D721Med (cell line): ENCODE measurements at regions not wholly inside any gene's neighbourhood (a gene's known extent, or its start where the extent isn't known, plus 50 kb on each side); places are given as distances from the start of the nearest gene placed in this dataset.
"Not testable (repeated sequence)": the region's sequence is repeated elsewhere in the genome, so short reads cannot be mapped to it uniquely, and the experiment has no call there.

ENCODE experiments used
- DNase-seq: peaks from one replicate; pipeline ENCODE4 v3.0.0; 2011; ENCODE audit warnings: low spot score; ENCODE audit not compliant: insufficient read length
- FAIRE-seq: peaks from 2 replicates; lab custom pipeline; 2011; peaks lifted over from hg19 to GRCh38; lab: Jason Lieb, UNC
- CTCF ChIP-seq: IDR thresholded peaks from 2 replicates; pipeline ENCODE4 v1.5.1; 2012; ENCODE audit warnings: mild to moderate bottlenecking, control low read depth; ENCODE audit not compliant: insufficient read depth; ENCODE audit errors: missing control alignments

GRCh38 chr9:134531220-134531970, 110.2 kb upstream of the COL5A1 start:
- FAIRE-seq (no peak), DNase-seq (no peak)
- no peak for TF ChIP-seq CTCF

- DNase-seq, result no peak
- no peak for FAIRE-seq
- no peak for TF ChIP-seq CTCF
These were observed 109.5 kb upstream of the COL5A1 start for GRCh38 chr9:134532084-134532483.

GRCh38 chr9:134532661-134533060, 108.9 kb upstream of the COL5A1 start:
- FAIRE-seq, DNase-seq: not testable (repeated sequence)

GRCh38 chr9:134533850-134534588, 107.6 kb upstream of the COL5A1 start:
- FAIRE-seq (no peak), DNase-seq (no peak)
- no peak for TF ChIP-seq CTCF

GRCh38 chr9:134534661-134535080, 106.9 kb upstream of the COL5A1 start:
- FAIRE-seq (no peak), DNase-seq (no peak)
- TF ChIP-seq CTCF, result no peak

GRCh38 chr9:134535171-134535570, 106.4 kb upstream of the COL5A1 start:
- FAIRE-seq, result no peak
- TF ChIP-seq CTCF, result no peak
- no peak for DNase-seq

GRCh38 chr9:134536101-134536900, 105.3 kb upstream of the COL5A1 start:
- FAIRE-seq (no peak), DNase-seq (no peak)
- no peak for TF ChIP-seq CTCF
